Astrocyte (in vitro differentiated cells and primary cell): ENCODE measurements at regions not wholly inside any gene's neighbourhood (a gene's known extent, or its start where the extent isn't known, plus 50 kb on each side); places are given as distances from the start of the nearest gene placed in this dataset.

Experiments used
- DNase-seq: peaks from one replicate; pipeline ENCODE4 v3.0.0-alpha.2; 2010; ENCODE audit warnings: low read depth
- FAIRE-seq: peaks from 2 replicates; lab custom pipeline; 2011; peaks lifted over from hg19 to GRCh38; lab: Jason Lieb, UNC
- H2AFZ ChIP-seq: 2 replicates; pipeline ENCODE4 v1.6.0; 2012; ENCODE audit warnings: low read depth, low read length, inconsistent platforms
- H3K27ac ChIP-seq: 2 replicates; pipeline ENCODE4 v1.5.1; 2011; ENCODE audit warnings: low read depth, low read length, inconsistent platforms
- H3K27me3 ChIP-seq: 2 replicates; pipeline ENCODE4 v1.6.0; 2011; ENCODE audit warnings: low read length, inconsistent platforms; ENCODE audit not compliant: insufficient read depth
- H3K36me3 ChIP-seq: 2 replicates; pipeline ENCODE4 v1.5.1; 2011; ENCODE audit warnings: low read length, inconsistent platforms; ENCODE audit not compliant: insufficient read depth
- H3K4me1 ChIP-seq: 2 replicates; pipeline ENCODE4 v1.5.1; 2011; ENCODE audit warnings: low read length, inconsistent platforms; ENCODE audit not compliant: insufficient read depth
- H3K4me2 ChIP-seq: 2 replicates; pipeline ENCODE4 v1.6.0; 2012; ENCODE audit warnings: low read length, inconsistent platforms
- H3K4me3 ChIP-seq: 2 replicates; pipeline ENCODE4 v1.5.1; 2011; ENCODE audit warnings: low read depth, mild to moderate bottlenecking, low read length, inconsistent platforms; ENCODE audit not compliant: insufficient read depth
- H3K79me2 ChIP-seq: 2 replicates; pipeline ENCODE4 v1.6.0; 2012; ENCODE audit warnings: mild to moderate bottlenecking, low read length, inconsistent platforms; ENCODE audit not compliant: insufficient read depth
- H3K9ac ChIP-seq: 2 replicates; pipeline ENCODE4 v1.6.0; 2012; ENCODE audit warnings: mild to moderate bottlenecking, low read length, inconsistent platforms
- H3K9me3 ChIP-seq: 2 replicates; pipeline ENCODE4 v1.5.1; 2012; ENCODE audit warnings: low read depth, mild to moderate bottlenecking, low read length, inconsistent platforms; ENCODE audit not compliant: insufficient read depth
- H4K20me1 ChIP-seq: 2 replicates; pipeline ENCODE4 v1.6.0; 2012; ENCODE audit warnings: low read length, inconsistent platforms; ENCODE audit not compliant: insufficient read depth
- H3K27ac Mint-ChIP-seq: one replicate; pipeline ENCODE4 v1.8.0; 2021; ENCODE audit warnings: mild to moderate bottlenecking, mixed read lengths; ENCODE audit not compliant: unreplicated experiment
- H3K27me3 Mint-ChIP-seq: one replicate; pipeline ENCODE4 v1.8.0; 2021; ENCODE audit warnings: low read depth, mixed read lengths; ENCODE audit not compliant: unreplicated experiment
- H3K36me3 Mint-ChIP-seq: one replicate; pipeline ENCODE4 v1.8.0; 2021; ENCODE audit warnings: low read depth, mixed read lengths; ENCODE audit not compliant: unreplicated experiment
- H3K4me1 Mint-ChIP-seq: one replicate; pipeline ENCODE4 v1.8.0; 2021; ENCODE audit warnings: low read depth, mixed read lengths; ENCODE audit not compliant: unreplicated experiment
- H3K4me3 Mint-ChIP-seq: one replicate; pipeline ENCODE4 v1.8.0; 2021; ENCODE audit warnings: mild to moderate bottlenecking, moderate library complexity, mixed read lengths; ENCODE audit not compliant: unreplicated experiment
- H3K9me3 Mint-ChIP-seq: one replicate; pipeline ENCODE4 v1.8.0; 2021; ENCODE audit warnings: mild to moderate bottlenecking, mixed read lengths; ENCODE audit not compliant: unreplicated experiment
- EZH2 ChIP-seq: IDR thresholded peaks from 2 replicates; pipeline ENCODE4 v1.6.1; 2012; ENCODE audit warnings: mild to moderate bottlenecking, low read length, inconsistent platforms; ENCODE audit not compliant: insufficient read depth
- TF ChIP-seq, protein P1 (sequence below): IDR thresholded peaks from 2 replicates; pipeline ENCODE4 v1.5.1; 2011; ENCODE audit warnings: low read depth, mild to moderate bottlenecking, inconsistent platforms, low read length, moderate library complexity; ENCODE audit not compliant: insufficient read depth

DNA sequence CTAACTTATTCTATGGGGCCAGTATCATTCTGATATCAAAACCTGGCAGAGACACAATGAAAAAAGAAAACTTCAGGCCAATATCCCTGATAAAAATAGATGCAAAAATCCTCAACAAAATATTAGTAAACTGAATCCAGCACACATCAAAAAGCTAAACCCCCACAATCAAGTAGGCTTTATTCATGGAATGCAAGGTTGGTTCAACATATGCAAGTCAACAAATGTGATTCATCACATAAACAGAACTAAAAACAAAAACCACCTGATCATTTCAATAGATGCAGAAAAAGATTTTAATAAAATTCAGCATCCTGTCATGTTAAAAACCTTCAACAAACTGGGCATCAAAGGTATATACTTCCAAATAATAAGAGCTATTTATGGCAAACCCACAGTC is 133.9 kb upstream of the SSTR4 start:
- H3K79me2 ChIP-seq: no peaks in the 10 kb centered on the region
- H3K9me3 Mint-ChIP-seq: peaks cover 11% of the 10 kb centered on the region
- no peaks in the 10 kb centered on the region for H3K36me3 ChIP-seq
- H3K27ac ChIP-seq: no peak overlapping the region
- no peak overlapping the region for H3K4me2 ChIP-seq
- no peaks in the 10 kb centered on the region for H3K27me3 ChIP-seq
- H3K4me3 Mint-ChIP-seq: no peak overlapping the region
- no peak overlapping the region for H3K27ac Mint-ChIP-seq
- no peaks in the 10 kb centered on the region for H3K27me3 Mint-ChIP-seq
- H3K9me3 ChIP-seq: peaks cover 3% of the 10 kb centered on the region
- H2AFZ ChIP-seq: no peak overlapping the region
- H3K4me3 ChIP-seq: no peak overlapping the region
- TF ChIP-seq, protein P1, sequence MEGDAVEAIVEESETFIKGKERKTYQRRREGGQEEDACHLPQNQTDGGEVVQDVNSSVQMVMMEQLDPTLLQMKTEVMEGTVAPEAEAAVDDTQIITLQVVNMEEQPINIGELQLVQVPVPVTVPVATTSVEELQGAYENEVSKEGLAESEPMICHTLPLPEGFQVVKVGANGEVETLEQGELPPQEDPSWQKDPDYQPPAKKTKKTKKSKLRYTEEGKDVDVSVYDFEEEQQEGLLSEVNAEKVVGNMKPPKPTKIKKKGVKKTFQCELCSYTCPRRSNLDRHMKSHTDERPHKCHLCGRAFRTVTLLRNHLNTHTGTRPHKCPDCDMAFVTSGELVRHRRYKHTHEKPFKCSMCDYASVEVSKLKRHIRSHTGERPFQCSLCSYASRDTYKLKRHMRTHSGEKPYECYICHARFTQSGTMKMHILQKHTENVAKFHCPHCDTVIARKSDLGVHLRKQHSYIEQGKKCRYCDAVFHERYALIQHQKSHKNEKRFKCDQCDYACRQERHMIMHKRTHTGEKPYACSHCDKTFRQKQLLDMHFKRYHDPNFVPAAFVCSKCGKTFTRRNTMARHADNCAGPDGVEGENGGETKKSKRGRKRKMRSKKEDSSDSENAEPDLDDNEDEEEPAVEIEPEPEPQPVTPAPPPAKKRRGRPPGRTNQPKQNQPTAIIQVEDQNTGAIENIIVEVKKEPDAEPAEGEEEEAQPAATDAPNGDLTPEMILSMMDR: no peak
- TF ChIP-seq EZH2: no peak
- H3K4me1 ChIP-seq: no peaks in the 10 kb centered on the region
- no peaks in the 10 kb centered on the region for H4K20me1 ChIP-seq
- no peak overlapping the region for H3K9ac ChIP-seq
- FAIRE-seq: no peak
- H3K4me1 Mint-ChIP-seq: peaks cover 7% of the 10 kb centered on the region
- no peaks in the 10 kb centered on the region for H3K36me3 Mint-ChIP-seq
- no peak for DNase-seq

DNA sequence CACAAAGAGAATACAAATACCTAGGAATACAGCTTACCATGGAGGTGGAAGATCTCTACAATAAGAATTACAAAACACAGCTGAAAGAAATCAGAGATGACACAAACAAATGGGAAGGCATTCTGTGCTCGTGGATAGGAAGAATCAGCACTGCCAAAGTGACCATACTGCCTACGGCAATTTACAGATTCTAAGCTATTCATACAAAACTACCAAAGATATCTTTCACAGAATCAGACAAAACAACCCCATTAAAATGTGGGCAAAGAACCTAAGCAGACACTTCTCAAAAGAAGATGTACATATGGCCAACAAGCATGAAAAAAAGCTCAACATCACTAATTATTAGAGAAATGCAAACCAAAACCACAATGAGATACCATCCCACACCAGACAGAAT is 133.2 kb upstream of the SSTR4 start:
- Histone ChIP-seq H3K9ac (no peak overlapping the region), H3K4me2 (no peak overlapping the region), H3K27ac (no peak overlapping the region), H3K27me3 (no peaks in the 10 kb centered on the region), H3K4me1 (no peaks in the 10 kb centered on the region), H3K79me2 (no peaks in the 10 kb centered on the region), H2AFZ (no peak overlapping the region), H4K20me1 (no peaks in the 10 kb centered on the region), H3K36me3 (no peaks in the 10 kb centered on the region), H3K4me3 (no peak overlapping the region), H3K9me3 (peaks cover 3% of the 10 kb centered on the region)
- no peak for FAIRE-seq
- Mint-ChIP-seq H3K9me3 (peaks cover 11% of the 10 kb centered on the region), H3K27me3 (no peaks in the 10 kb centered on the region), H3K36me3 (no peaks in the 10 kb centered on the region), H3K4me1 (peaks cover 7% of the 10 kb centered on the region), H3K4me3 (no peak overlapping the region), H3K27ac (no peak overlapping the region)
- DNase-seq: no peak
- TF ChIP-seq, protein P1: no peak
- no peak for TF ChIP-seq EZH2

DNA sequence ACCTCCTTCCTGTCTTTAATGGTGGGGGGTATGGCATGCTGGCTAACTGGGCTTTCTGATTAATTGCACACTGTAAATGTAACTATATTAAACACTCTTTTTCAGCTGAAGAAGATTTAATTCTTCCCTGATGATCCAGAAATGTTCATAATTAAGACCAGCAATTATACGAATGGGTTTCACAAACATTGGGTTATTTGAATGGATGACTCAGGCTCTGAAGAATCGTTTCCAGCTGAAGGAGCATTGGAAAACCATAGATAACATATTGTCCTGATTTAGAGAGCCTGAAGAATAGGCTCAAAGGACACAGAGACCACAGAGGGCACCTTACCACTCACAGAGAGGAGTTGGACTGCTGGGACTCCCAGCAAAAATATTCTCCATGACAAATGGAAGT is 130.7 kb upstream of the SSTR4 start:
- no peak overlapping the region for H3K27ac ChIP-seq
- FAIRE-seq (no peak), DNase-seq (no peak)
- H2AFZ ChIP-seq: no peak overlapping the region
- no peak overlapping the region for H3K4me3 Mint-ChIP-seq
- H3K4me2 ChIP-seq: no peak overlapping the region
- H3K4me1 ChIP-seq: no peaks in the 10 kb centered on the region
- H3K27ac Mint-ChIP-seq: no peak overlapping the region
- no peaks in the 10 kb centered on the region for H3K36me3 Mint-ChIP-seq
- TF ChIP-seq EZH2: no peak
- TF ChIP-seq, protein P1: no peak
- H3K4me1 Mint-ChIP-seq: peaks cover 7% of the 10 kb centered on the region
- no peak overlapping the region for H3K4me3 ChIP-seq
- peaks cover 2% of the 10 kb centered on the region for H3K27me3 Mint-ChIP-seq
- no peaks in the 10 kb centered on the region for H3K79me2 ChIP-seq
- peaks cover 5% of the 10 kb centered on the region for H3K9me3 ChIP-seq
- peaks cover 14% of the 10 kb centered on the region for H3K9me3 Mint-ChIP-seq
- no peak overlapping the region for H3K9ac ChIP-seq
- H4K20me1 ChIP-seq: no peaks in the 10 kb centered on the region
- no peaks in the 10 kb centered on the region for H3K27me3 ChIP-seq
- no peaks in the 10 kb centered on the region for H3K36me3 ChIP-seq
